NCI-H2029 treated with DMSO at 0.1 percent for 48 hours (cell line): ENCODE measurements at regions not wholly inside any gene's neighbourhood (a gene's known extent, or its start where the extent isn't known, plus 50 kb on each side); places are given as distances from the start of the nearest gene placed in this dataset.

Experiments used
- DNase-seq: peaks from one replicate; lab custom pipeline; 2025; lab: John Stamatoyannopoulos, UW

DNA sequence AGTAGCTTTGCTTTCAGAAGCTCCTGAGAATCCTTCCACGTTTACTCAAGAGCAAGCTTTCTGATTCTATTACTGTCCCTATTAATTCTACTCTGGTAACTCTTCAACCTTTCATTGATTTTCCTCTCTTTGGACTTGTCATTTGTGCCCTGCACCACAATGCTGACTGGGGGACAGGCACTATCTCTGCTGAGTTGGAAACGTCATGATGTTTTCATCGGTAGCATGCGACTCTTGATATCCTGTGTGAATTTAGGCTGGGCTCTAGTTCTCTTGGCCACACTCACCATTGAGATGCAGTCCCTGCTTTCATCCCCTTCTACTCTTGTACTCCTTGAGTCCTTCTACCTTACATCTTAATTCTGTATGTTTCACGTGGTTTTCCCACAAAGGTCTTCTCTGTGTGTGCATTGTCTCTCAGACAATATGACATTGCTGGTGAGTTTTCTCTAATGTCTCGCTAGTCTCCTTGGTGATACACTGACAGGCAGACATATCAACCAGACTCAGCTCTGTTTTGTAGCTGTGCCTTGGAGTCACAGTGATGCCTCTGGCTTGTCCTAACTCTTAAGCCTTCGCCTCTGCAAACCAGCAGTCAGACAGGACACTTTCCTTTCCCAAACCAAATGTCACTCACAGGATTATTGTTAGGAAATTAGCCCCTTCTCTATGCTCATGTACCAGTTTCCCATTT, 223.6 kb upstream of the ADGRL2 start:
- DNase-seq: no peak

DNA sequence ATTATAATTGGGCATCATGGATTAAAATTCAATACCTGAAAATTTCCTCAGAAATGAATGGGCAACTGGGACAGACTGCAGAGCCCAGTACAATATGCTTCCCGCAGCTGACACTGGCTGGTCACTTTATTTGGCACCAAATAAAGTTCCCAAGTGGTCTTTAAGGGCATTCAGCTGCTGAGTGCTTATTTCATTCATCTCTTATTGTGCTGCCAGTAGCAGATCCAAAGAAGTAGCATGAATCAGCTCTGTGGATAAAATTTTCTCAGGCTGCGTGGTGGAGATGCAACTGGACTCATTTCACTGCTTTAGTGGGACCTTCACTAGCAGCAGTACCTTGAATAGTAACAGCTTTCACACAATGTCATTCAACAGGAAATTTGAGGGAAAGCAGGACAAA, 226.3 kb upstream of the ADGRL2 start:
- DNase-seq: no peak

DNA sequence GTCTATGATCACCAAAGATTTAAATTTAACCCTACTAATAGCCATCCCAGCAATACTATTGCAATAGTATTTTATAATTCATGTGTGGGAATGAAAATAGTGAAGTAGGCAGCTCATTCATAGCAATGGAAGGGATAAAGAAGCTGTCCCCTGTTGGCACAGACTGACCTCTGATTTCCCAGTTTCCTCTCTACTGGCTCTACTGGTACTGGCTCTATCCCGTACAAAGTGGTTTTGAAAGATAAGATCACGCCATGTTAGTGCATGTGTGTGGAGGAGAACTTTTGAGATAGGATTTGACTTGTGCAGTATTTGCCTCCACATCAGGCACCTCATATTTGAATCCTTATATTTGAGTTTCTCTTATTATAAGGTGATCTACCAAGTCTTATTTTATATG, 227.3 kb upstream of the ADGRL2 start:
- no peak for DNase-seq

- no peak for DNase-seq
These were observed 228.8 kb upstream of the ADGRL2 start for GRCh38 chr1:81571946-81572345.

DNA sequence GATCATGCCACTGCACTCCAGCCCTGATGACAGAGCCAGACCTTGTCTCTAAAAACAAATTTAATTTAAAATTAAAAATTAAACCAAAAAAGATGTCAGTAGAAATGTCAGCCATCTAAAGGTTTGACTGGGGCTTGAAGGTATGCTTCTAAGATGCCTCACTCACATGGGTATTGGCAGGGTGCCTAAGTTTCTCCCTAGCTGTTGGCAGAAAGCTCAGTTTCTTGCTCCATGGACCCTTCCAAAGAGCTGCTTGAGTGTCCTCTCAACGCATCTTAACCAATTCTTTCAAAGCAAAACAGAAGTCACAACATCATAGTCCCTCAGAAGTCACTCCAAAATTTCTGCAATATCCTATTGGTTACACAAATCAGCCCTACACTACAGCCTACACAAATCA, 231.0 kb upstream of the ADGRL2 start:
- DNase-seq: no peak

DNA sequence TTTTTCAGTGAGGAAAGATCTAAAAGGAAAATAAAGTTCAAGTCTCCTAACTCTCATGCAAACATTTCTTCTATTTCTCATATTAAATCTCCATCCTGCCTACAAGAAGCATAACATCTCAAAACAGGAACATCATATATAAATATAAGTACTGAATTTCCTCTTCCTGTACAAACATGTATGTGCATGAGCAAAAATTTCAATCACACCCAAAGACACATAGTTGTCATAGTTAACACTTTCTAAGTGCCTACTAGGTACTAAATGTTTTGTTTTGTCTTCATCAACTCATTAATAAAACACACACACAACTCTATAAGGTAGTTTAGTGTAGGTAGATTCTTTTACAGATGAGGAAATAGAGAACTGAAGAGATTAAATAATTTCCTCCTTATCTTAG, 237.1 kb upstream of the ADGRL2 start:
- no peak for DNase-seq

- DNase-seq: no peak
These were observed 237.8 kb upstream of the ADGRL2 start for GRCh38 chr1:81562934-81563333.

DNA sequence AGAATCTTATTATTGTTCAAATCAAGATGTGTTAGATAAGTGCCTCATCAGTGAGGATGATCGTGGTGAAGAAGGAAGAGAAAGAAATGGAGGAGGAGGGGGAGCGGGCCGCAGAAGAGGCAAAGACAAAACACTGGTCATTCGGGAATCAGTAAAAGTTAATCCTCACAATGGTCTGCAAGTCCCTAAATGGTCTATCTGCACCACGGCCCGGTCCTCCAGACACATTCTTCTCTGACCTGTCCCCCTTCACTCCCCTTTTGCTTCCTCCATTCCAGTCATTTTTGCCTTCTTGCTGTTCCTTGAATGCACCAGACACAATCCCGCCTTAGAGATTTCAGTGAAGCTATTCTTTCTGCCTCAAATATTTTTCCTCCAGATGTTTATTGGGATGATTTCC, 240.1 kb upstream of the ADGRL2 start:
- no peak for DNase-seq

DNA sequence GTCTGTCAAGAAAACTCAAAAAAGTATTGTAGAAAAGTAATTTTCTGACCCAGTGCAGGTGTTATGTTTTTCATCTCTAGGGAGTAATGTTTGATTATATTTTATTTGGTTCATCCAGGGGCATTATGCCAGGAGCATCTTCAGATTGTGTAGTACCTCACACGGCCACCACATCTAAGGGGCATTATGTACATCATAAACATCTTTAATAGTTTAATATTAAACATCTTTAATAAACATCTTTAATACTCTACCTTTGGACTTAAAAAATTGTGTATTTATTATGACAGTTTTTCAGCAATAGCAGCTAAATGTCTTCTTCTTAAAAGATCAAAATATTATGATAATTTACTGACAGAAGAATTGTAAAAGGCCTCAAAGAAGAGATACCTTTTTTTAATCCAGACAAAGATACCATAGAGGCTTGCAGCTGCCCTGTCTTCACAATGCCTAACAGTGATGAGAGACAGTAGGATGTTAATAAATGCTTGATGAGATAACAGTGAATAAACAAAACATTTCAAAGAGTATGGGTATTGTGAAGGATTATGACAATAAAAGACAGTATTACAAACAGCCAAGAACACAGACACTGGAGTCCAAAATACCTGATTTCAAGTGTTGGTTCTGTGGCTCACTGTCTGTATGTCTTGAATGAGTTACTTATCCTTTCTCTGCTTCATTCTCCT, 240.9 kb upstream of the ADGRL2 start:
- no peak for DNase-seq

DNA sequence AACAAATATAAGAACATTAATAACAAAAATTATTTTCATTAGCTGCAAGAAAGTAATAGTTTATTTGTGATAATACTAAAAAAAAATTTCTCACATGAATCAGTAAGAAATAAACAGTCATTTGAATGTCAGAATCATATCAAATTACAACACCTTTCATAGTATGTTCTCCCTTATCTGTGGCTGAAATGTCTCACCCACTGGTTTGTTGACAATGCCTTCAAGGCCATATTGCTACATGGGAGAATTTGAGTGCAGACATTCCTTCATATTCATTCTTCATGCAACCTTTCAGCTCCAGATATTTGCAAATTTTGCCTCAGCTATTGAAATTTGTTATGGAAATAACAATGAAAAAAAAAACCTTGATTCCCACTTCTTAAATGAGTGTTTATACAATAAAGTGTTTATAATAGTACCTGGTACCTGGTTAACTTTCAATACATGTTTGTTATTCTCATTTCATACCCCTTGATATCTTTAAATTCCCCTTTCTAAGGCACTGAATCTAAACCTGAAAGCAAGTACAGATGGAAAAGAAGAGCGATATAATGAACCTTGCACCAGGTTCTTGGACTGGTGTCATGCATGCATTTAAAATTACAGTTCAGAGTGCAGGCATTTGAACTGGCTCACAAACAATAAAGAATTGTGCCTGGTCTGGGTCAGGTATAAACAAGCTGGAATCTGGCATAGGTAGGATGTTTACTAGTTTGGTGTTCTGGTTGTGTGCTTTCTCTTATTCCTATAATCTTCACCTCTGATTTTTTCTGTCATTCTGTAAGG, 242.2 kb upstream of the ADGRL2 start:
- no peak for DNase-seq

DNA sequence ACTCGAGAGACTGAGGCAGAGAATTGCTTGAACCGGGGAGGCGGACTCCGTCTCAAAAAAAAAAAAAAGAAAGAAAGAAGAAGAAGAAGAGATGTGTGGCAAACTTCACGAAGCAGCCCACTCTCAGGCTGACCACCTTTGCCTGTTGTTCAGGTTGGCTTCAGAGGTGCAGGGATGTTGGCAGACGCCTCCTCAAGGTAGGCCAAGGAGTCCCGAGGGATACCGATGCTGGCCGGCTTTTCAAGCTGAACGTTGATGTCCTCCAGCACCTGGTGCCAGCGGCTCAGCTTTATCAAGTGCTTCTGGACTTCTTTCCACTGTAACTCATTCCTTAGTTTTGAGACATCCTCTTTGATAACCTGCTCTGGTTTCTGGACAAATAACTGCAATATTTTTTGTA, 243.8 kb upstream of the ADGRL2 start:
- no peak for DNase-seq

GRCh38 chr1:81554534-81554933, 246.2 kb upstream of the ADGRL2 start:
- DNase-seq: no peak

DNA sequence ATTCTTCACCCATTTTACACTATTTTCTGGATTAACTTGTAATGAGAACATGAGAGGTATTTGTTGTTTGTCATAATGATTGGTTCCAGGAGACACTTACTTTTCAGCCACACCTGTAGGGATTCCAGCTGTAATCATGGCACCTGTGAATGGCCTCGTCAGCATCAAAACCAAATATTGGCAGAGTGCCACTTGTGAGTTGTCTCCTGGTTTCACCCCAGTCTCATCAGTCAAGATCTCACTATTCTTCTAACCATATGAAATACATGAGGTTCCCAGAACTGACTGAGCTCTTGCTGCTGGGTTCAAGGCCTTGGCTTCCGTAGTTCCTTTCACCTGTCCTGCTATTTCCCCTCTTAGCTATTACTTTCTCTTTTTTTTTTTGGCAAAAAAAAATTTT, 246.6 kb upstream of the ADGRL2 start:
- peak; percentile 23 for DNase-seq

- no peak for DNase-seq
These were observed 247.2 kb upstream of the ADGRL2 start for GRCh38 chr1:81553503-81553902.

DNA sequence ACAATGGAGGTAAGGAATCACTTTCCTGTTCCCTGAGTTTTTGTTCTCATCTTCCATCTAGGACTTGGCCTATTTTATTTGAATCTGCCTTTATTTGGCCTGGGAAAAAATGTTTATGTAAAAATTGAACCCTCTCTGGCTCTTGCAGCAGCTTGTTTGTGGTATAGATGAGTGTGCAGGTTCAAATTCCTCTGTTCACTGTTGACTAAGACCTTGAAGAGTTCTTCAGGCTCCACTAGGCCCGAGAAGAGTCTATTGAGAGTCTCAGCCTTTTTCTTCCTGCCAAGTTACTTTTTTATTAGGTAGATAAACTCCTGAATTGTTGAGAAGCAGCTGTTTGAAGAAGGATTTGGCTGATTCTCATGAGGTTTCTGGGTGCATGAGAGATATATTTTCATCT, 248.8 kb upstream of the ADGRL2 start:
- no peak for DNase-seq

DNA sequence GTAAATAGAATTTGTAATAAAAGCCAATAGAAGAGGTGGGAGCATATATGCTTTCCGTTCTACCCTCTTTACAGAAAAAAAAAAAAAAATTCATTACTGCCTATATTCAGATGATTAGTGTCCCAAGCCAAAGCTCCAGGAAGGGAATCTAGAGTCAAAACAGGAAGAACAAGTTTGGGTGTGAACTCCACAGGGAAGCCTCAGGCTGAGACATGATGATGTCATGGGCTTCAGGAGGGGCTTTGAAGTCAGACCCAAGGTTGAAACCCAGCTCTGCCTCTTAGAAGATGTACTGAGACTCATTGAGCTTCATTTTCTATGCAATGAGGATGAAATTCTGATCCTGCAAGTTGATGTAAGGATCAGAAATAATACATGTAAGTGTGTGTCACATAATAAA, 250.0 kb upstream of the ADGRL2 start:
- no peak for DNase-seq

DNA sequence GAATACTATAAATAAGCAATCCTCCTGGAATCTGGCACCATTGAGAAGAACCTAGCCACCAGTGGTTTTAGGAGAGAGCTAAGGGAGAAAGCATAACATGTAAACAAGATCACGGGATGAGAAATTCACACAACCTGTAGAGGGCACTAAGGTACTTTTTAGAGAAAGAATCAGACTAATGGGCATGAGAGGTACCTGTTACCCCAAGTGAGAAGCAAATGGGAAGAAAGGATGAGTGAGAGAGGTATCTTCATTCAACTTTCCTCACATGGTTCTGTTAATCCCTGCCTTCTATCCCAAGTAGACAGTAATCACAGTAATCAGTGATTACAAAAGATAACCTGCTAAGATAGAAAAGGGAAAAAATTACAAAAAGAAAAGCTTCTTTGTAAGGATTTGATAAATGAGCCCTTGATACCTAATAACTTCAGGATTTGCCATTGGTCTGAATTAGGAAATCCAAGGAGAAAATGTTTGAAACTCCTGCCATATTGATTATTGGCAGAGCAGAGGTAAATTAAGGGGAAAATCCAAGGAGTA, 251.1 kb upstream of the ADGRL2 start:
- peak; percentile 23 for DNase-seq

DNA sequence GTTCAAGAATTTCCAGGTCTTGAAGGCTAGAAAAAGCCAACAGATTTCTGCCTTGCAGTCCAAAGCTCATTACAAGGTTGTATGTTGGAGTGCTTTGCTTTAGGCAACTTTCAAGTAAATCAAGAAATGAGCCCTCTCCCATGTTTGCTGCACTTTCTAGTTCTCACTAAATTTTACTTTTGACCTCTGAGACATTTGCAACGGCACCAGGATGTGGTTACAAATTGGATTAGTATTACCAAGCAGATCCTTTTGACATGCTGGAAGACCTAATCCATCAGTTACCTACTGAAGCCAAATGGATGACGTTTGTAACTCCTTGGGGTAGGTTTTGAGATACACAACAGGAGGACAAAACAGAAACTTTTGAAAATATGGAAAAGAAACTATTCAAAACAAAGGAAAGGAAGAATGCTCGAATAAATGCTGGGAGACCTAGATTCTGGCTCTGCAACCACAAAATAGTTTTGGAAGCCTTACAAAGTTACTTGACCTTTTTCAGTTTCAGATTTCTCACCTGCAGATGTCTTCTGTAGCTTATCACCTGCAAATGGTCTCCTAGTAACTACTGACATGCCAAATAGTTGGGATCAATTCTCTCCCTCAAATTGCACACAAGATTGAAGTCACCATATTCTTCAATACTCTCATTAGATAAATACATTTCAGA, 251.7 kb upstream of the ADGRL2 start:
- no peak for DNase-seq

- no peak for DNase-seq
These were observed 252.8 kb upstream of the ADGRL2 start for GRCh38 chr1:81547912-81548303.

DNA sequence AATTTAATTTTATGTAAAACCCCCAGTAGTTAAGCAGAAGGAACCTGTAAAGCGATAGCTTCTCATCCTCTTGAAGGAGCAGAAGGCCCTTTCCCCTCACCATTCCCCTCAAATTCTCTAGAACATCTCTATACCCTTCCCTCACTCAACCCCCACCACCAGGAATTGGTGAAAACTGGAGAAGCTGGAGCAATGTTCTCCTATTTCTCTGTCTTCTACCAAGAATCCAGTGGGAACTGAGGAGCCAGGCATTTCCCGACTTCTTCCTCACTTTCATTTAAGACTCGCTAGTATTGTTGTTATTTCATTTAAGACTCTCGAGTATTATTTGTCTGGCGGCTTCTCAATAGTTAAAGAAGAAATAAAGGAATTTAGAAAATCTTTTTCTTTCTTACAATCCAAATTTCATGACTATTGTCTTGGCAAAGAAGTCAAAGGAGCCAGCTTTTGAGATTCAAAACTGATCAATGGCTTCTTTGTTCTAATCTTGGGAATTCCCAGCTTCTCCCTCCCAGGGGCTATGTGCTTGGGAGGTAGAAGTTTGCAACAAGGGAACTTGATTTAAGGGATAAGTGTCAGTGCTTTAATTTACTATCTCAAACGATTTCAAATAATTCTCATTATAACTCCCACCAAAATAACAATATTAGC, 253.3 kb upstream of the ADGRL2 start:
- DNase-seq: no peak

DNA sequence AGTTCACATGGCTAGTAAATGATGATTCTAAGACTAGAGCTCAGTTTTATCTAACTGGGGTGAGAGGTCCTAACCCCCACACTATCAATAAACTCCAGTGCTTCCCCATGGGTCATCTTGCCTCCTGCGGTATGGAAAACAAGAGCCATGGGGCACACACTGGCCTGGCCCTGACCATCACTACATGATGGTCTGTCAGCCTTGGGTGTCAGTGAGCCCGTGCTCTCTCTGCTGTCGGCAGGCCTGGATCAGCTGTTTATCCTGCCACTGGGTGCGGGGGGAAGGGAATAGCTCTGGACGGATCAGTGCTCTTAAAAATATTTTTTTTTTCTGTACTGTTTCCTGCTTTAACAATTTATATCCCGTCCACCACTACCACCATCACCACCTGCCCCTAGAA, 255.0 kb upstream of the ADGRL2 start:
- no peak for DNase-seq

DNA sequence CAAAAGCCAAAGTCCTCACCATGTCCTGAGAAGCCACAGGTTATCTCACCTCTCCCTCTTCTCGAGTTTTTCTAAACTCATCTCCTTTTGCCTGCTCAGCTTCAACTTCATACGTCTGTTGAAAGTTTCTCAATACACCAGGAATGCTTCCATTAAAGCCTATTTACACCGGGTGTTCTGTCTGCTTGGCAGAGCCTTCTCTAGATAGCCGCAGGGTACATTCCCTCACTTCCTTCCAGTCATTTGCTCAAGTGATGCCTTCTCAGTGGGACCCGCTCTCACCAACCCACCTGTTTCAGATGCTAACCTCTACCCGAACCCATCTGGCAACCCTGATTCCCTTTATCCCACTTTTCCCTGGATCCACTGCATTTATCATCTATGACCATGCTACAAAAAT, 257.0 kb upstream of the ADGRL2 start:
- no peak for DNase-seq
